ENCODE measurements at regions not wholly inside any gene's neighbourhood (a gene's known extent, or its start where the extent isn't known, plus 50 kb on each side); places are given as distances from the start of the nearest gene placed in this dataset.

- H3K9me3 ChIP-seq, result no peaks in the 10 kb centered on the region
Measured at GRCh38 chr22:48078825-48079224, 1316.4 kb downstream of the TBC1D22A start.

GRCh38 chr22:48077699-48078098, 1315.2 kb downstream of the TBC1D22A start:
- no peak overlapping the region for H3K4me3 ChIP-seq
- TF ChIP-seq EP300 (IDR thresholded peaks at IDR 0.05) (no peak), CTCF (IDR thresholded peaks at IDR 0.05) (no peak), POLR2A (IDR thresholded peaks at IDR 0.05) (no peak), POLR2AphosphoS5 (IDR thresholded peaks at IDR 0.05) (no peak)
- H3K36me3 ChIP-seq, result no peaks in the 10 kb centered on the region
- no peak for DNase-seq
- WGBS, 5 donors, result 63 to 78% (median 70%) methylated on average over 6 of the region's 6 CpGs
- peaks cover 0 to 43% (median 3%) of the 10 kb centered on the region in 3 donors for H3K27me3 ChIP-seq
- H3K27ac ChIP-seq, result no peak overlapping the region
- H3K9me3 ChIP-seq, result no peaks in the 10 kb centered on the region
- intact Hi-C loops (cut with DNase I; ENCODE audit: low total_unique reads), result no loop called here
- no peaks in the 10 kb centered on the region for H3K4me1 ChIP-seq

More at GRCh38 chr22:48078825-48079224, 1316.4 kb downstream of the TBC1D22A start:
- no peak for DNase-seq
- H3K4me1 ChIP-seq, result no peaks in the 10 kb centered on the region
- intact Hi-C loops (cut with DNase I; ENCODE audit: low total_unique reads), result no loop called here
- TF ChIP-seq CTCF (IDR thresholded peaks at IDR 0.05), result no peak
- no peak for TF ChIP-seq POLR2A (IDR thresholded peaks at IDR 0.05)
- no peak for TF ChIP-seq POLR2AphosphoS5 (IDR thresholded peaks at IDR 0.05)
- TF ChIP-seq EP300 (IDR thresholded peaks at IDR 0.05), result no peak
- no peaks in the 10 kb centered on the region for H3K36me3 ChIP-seq
- no peak overlapping the region for H3K27ac ChIP-seq
- H3K27me3 ChIP-seq, result peaks cover 0 to 50% (median 3%) of the 10 kb centered on the region in 3 donors
- WGBS, 5 donors, result 55 to 76% (median 75%) methylated on average over 4 to 5 of the region's 5 CpGs
- no peak overlapping the region for H3K4me3 ChIP-seq

DNA sequence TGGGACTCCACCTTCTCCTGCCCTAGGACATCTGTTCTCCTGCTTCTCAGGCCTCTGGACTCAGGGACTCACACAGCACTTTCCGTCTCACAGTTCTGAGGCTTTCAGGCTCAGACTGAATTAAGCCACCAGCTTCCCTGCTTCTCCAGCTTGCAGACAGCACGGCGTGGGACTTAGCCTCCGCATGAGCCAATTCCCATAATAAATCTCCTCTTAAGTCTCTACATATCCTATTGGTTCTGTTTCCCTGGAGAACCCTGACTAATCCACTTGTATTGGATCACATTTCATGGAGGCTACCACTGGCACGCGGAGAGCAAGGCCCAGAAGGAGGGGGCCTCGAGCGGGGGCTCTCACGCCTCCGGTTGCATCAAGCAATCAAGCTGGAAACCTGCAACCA, 1313.6 kb downstream of the TBC1D22A start:
- no peaks in the 10 kb centered on the region for H3K4me1 ChIP-seq
- H3K27me3 ChIP-seq, result peaks cover 0 to 26% (median 3%) of the 10 kb centered on the region in 3 donors
- no peaks in the 10 kb centered on the region for H3K36me3 ChIP-seq
- DNase-seq, result peak in 1 of 2 donors; percentile 38
- intact Hi-C loops (cut with DNase I; ENCODE audit: low total_unique reads), result no loop called here
- WGBS, 5 donors, result 45 to 82% (median 78%) methylated on average over 10 of the region's 10 CpGs
- H3K27ac ChIP-seq, result no peak overlapping the region
- H3K4me3 ChIP-seq, result no peak overlapping the region
- H3K9me3 ChIP-seq, result no peaks in the 10 kb centered on the region
- TF ChIP-seq EP300 (IDR thresholded peaks at IDR 0.05) (no peak), CTCF (IDR thresholded peaks at IDR 0.05) (no peak), POLR2A (IDR thresholded peaks at IDR 0.05) (no peak), POLR2AphosphoS5 (IDR thresholded peaks at IDR 0.05) (no peak)

DNA sequence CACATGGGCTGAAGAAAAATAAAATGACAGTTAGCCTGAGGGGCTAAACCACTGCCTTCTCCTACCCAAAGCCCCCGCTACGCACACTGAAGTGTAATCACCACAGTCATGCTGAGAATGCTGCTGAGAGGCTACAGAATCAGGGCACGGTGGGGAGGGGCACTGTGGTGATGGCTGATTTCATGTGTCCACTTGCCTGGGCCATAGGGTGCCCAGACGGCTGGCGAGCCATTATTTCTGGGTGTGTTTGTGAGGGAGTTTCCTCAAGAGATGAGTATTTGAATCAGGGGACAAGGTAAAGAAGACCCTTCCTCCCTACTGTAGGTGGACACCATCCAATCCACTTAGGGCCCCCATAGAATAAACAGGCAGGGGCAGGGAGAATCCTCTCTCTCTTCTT, 1313.2 kb downstream of the TBC1D22A start:
- Histone ChIP-seq H3K27ac (no peak overlapping the region), H3K4me1 (no peaks in the 10 kb centered on the region), H3K4me3 (no peak overlapping the region), H3K9me3 (no peaks in the 10 kb centered on the region), H3K36me3 (no peaks in the 10 kb centered on the region), H3K27me3 (peaks cover 0 to 24% (median 3%) of the 10 kb centered on the region in 3 donors)
- intact Hi-C loops (cut with DNase I; ENCODE audit: low total_unique reads), result no loop called here
- no peak for TF ChIP-seq EP300 (IDR thresholded peaks at IDR 0.05)
- no peak for TF ChIP-seq POLR2AphosphoS5 (IDR thresholded peaks at IDR 0.05)
- no peak for TF ChIP-seq POLR2A (IDR thresholded peaks at IDR 0.05)
- no peak for TF ChIP-seq CTCF (IDR thresholded peaks at IDR 0.05)
- DNase-seq, result no peak
- WGBS, 5 donors, result 88 to 94% (median 91%) methylated on average over 5 of the region's 5 CpGs
